ENCODE measurements at regions not wholly inside any gene's neighbourhood (a gene's known extent, or its start where the extent isn't known, plus 50 kb on each side); places are given as distances from the start of the nearest gene placed in this dataset.
"Not testable (repeated sequence)": the region's sequence is repeated elsewhere in the genome, so short reads cannot be mapped to it uniquely, and the experiment has no call there.

- no peak for TF ChIP-seq JUND (IDR thresholded peaks at IDR 0.05; ENCODE audit: low read depth)
- no peak for DNase-seq (ENCODE audit: low read depth in 1 of 2, low spot score in 1 of 2)
- in situ Hi-C loops (cut with HindIII; ENCODE audit: low pct_unique_long_range_greater_than_20kb, low sequenced_read_pairs), result no loop called here
Measured at GRCh38 chr1:94309216-94309615, 71.8 kb upstream of the ARHGAP29 start.

GRCh38 chr1:94306521-94306920 lies 69.1 kb upstream of the ARHGAP29 start:
- in situ Hi-C loops (cut with HindIII; ENCODE audit: low pct_unique_long_range_greater_than_20kb, low sequenced_read_pairs), result no loop called here
- DNase-seq (ENCODE audit: low read depth in 1 of 2, low spot score in 1 of 2), result no peak
- no peak for TF ChIP-seq JUND (IDR thresholded peaks at IDR 0.05; ENCODE audit: low read depth)

GRCh38 chr1:94305704-94306103 lies 68.3 kb upstream of the ARHGAP29 start:
- no peak for TF ChIP-seq JUND (IDR thresholded peaks at IDR 0.05; ENCODE audit: low read depth)
- in situ Hi-C loops (cut with HindIII; ENCODE audit: low pct_unique_long_range_greater_than_20kb, low sequenced_read_pairs), result no loop called here
- DNase-seq (ENCODE audit: low read depth in 1 of 2, low spot score in 1 of 2), result no peak

GRCh38 chr1:94304553-94304952 lies 67.2 kb upstream of the ARHGAP29 start:
- no peak for DNase-seq (ENCODE audit: low read depth in 1 of 2, low spot score in 1 of 2)
- no peak for TF ChIP-seq JUND (IDR thresholded peaks at IDR 0.05; ENCODE audit: low read depth)
- in situ Hi-C loops (cut with HindIII; ENCODE audit: low pct_unique_long_range_greater_than_20kb, low sequenced_read_pairs), result no loop called here

GRCh38 chr1:94303005-94303404 lies 65.6 kb upstream of the ARHGAP29 start:
- in situ Hi-C loops (cut with HindIII; ENCODE audit: low pct_unique_long_range_greater_than_20kb, low sequenced_read_pairs), result no loop called here
- no peak for DNase-seq (ENCODE audit: low read depth in 1 of 2, low spot score in 1 of 2)
- no peak for TF ChIP-seq JUND (IDR thresholded peaks at IDR 0.05; ENCODE audit: low read depth)

- no peak for TF ChIP-seq JUND (IDR thresholded peaks at IDR 0.05; ENCODE audit: low read depth)
- in situ Hi-C loops (cut with HindIII; ENCODE audit: low pct_unique_long_range_greater_than_20kb, low sequenced_read_pairs), result no loop called here
- no peak for DNase-seq (ENCODE audit: low read depth in 1 of 2, low spot score in 1 of 2)
Measured at GRCh38 chr1:94302497-94302896, 65.1 kb upstream of the ARHGAP29 start.

- no peak for TF ChIP-seq JUND (IDR thresholded peaks at IDR 0.05; ENCODE audit: low read depth)
- DNase-seq (ENCODE audit: low read depth in 1 of 2, low spot score in 1 of 2), result no peak
- in situ Hi-C loops (cut with HindIII; ENCODE audit: low pct_unique_long_range_greater_than_20kb, low sequenced_read_pairs), result no loop called here
Measured at GRCh38 chr1:94301186-94301585, 63.8 kb upstream of the ARHGAP29 start.

GRCh38 chr1:94300731-94301130 lies 63.3 kb upstream of the ARHGAP29 start:
- no peak for TF ChIP-seq JUND (IDR thresholded peaks at IDR 0.05; ENCODE audit: low read depth)
- in situ Hi-C loops (cut with HindIII; ENCODE audit: low pct_unique_long_range_greater_than_20kb, low sequenced_read_pairs), result no loop called here
- no peak for DNase-seq (ENCODE audit: low read depth in 1 of 2, low spot score in 1 of 2)

GRCh38 chr1:94299627-94300553 lies 62.5 kb upstream of the ARHGAP29 start:
- peak in 1 of 2 experiments; percentile 32 for DNase-seq (ENCODE audit: low read depth in 1 of 2, low spot score in 1 of 2)
- no peak for TF ChIP-seq JUND (IDR thresholded peaks at IDR 0.05; ENCODE audit: low read depth)
- in situ Hi-C loops (cut with HindIII; ENCODE audit: low pct_unique_long_range_greater_than_20kb, low sequenced_read_pairs), result no loop called here

- no peak for TF ChIP-seq JUND (IDR thresholded peaks at IDR 0.05; ENCODE audit: low read depth)
- no peak for DNase-seq (ENCODE audit: low read depth in 1 of 2, low spot score in 1 of 2)
- in situ Hi-C loops (cut with HindIII; ENCODE audit: low pct_unique_long_range_greater_than_20kb, low sequenced_read_pairs), result no loop called here
Measured at GRCh38 chr1:94298861-94299260, 61.5 kb upstream of the ARHGAP29 start.

GRCh38 chr1:94296018-94296417 lies 58.6 kb upstream of the ARHGAP29 start:
- TF ChIP-seq JUND (IDR thresholded peaks at IDR 0.05; ENCODE audit: low read depth), result no peak
- DNase-seq (ENCODE audit: low read depth in 1 of 2, low spot score in 1 of 2), result no peak
- in situ Hi-C loops (cut with HindIII; ENCODE audit: low pct_unique_long_range_greater_than_20kb, low sequenced_read_pairs), result no loop called here

GRCh38 chr1:94292978-94293377 lies 55.6 kb upstream of the ARHGAP29 start:
- DNase-seq (ENCODE audit: low read depth in 1 of 2, low spot score in 1 of 2); in situ Hi-C loops (cut with HindIII; ENCODE audit: low pct_unique_long_range_greater_than_20kb, low sequenced_read_pairs): not testable (repeated sequence)

GRCh38 chr1:94289244-94289643 lies 51.9 kb upstream of the ARHGAP29 start:
- DNase-seq (ENCODE audit: low read depth in 1 of 2, low spot score in 1 of 2); in situ Hi-C loops (cut with HindIII; ENCODE audit: low pct_unique_long_range_greater_than_20kb, low sequenced_read_pairs): not testable (repeated sequence)

Data from T47D (cell line).